H9 (cell line): ENCODE measurements at regions not wholly inside any gene's neighbourhood (a gene's known extent, or its start where the extent isn't known, plus 50 kb on each side); places are given as distances from the start of the nearest gene placed in this dataset.

Experiments used
- DNase-seq: peaks from one replicate; pipeline ENCODE4 v3.0.0-alpha.2; 2017
- H2AFZ ChIP-seq: one replicate; pipeline ENCODE4 v1.6.1; 2013; ENCODE audit warnings: mild to moderate bottlenecking, low read length, control low read depth, moderate library complexity
- H2AK5ac ChIP-seq: 2 replicates; pipeline ENCODE4 v1.6.1; 2013; ENCODE audit warnings: low read length, control low read depth, mixed read lengths; ENCODE audit not compliant: insufficient read length
- H2BK120ac ChIP-seq: one replicate; pipeline ENCODE4 v1.6.1; 2013; ENCODE audit warnings: low read depth, mild to moderate bottlenecking, low read length, control low read depth, inconsistent platforms; ENCODE audit not compliant: poor library complexity, severe bottlenecking
- H2BK12ac ChIP-seq: 2 replicates; pipeline ENCODE4 v1.6.1; 2013; ENCODE audit warnings: low read length, control low read depth, mixed read lengths, low read depth; ENCODE audit not compliant: insufficient read length
- H2BK15ac ChIP-seq: 2 replicates; pipeline ENCODE4 v1.6.1; 2013; ENCODE audit warnings: low read depth, low read length, control low read depth
- H2BK20ac ChIP-seq: one replicate; pipeline ENCODE4 v1.6.1; 2013; ENCODE audit warnings: low read depth, mild to moderate bottlenecking, low read length, control low read depth, inconsistent platforms; ENCODE audit not compliant: poor library complexity, severe bottlenecking
- H2BK5ac ChIP-seq: 2 replicates; pipeline ENCODE4 v1.6.1; 2013; ENCODE audit warnings: low read length, control low read depth, mixed read lengths; ENCODE audit not compliant: insufficient read length
- H3K14ac ChIP-seq: 2 replicates; pipeline ENCODE4 v1.6.1; 2013; ENCODE audit warnings: low read length, control low read depth; ENCODE audit not compliant: insufficient read depth
- H3K18ac ChIP-seq: 2 replicates; pipeline ENCODE4 v1.6.1; 2013; ENCODE audit warnings: low read depth, mild to moderate bottlenecking, mixed read lengths, low read length, control low read depth; ENCODE audit not compliant: insufficient read length
- H3K23ac ChIP-seq: 2 replicates; pipeline ENCODE4 v1.6.1; 2013; ENCODE audit warnings: low read length, control low read depth, mixed read lengths, low read depth; ENCODE audit not compliant: insufficient read length
- H3K23me2 ChIP-seq: 2 replicates; pipeline ENCODE4 v1.6.1; 2013; ENCODE audit warnings: low read depth, mild to moderate bottlenecking, mixed read lengths, low read length, control low read depth; ENCODE audit not compliant: insufficient read length, poor library complexity, severe bottlenecking
- H3K27ac ChIP-seq: 2 replicates; pipeline ENCODE4 v1.5.1; 2013; ENCODE audit warnings: low read length, control low read depth, mixed read lengths, low read depth; ENCODE audit not compliant: insufficient read length
- H3K27me3 ChIP-seq: 2 replicates; pipeline ENCODE4 v1.6.1; 2013; ENCODE audit warnings: low read length, control low read depth, inconsistent platforms; ENCODE audit not compliant: insufficient read depth
- H3K4ac ChIP-seq: 2 replicates; pipeline ENCODE4 v1.6.1; 2013; ENCODE audit warnings: low read depth, mild to moderate bottlenecking, control low read depth, inconsistent platforms, low read length, moderate library complexity
- H3K4me1 ChIP-seq: 2 replicates; pipeline ENCODE4 v1.6.1; 2013; ENCODE audit warnings: low read length, control low read depth, inconsistent platforms; ENCODE audit not compliant: insufficient read depth
- H3K4me2 ChIP-seq: 2 replicates; pipeline ENCODE4 v1.6.1; 2013; ENCODE audit warnings: low read length, control low read depth, mixed read lengths; ENCODE audit not compliant: insufficient read length, insufficient read depth
- H3K56ac ChIP-seq: 2 replicates; pipeline ENCODE4 v1.6.1; 2013; ENCODE audit warnings: low read depth, mild to moderate bottlenecking, mixed read lengths, low read length, control low read depth; ENCODE audit not compliant: insufficient read length
- H3K79me1 ChIP-seq: 2 replicates; pipeline ENCODE4 v1.6.1; 2013; ENCODE audit warnings: low read depth, mild to moderate bottlenecking, moderate library complexity, low read length, control low read depth, inconsistent platforms; ENCODE audit not compliant: insufficient read depth, poor library complexity, severe bottlenecking
- H3K79me2 ChIP-seq: 2 replicates; pipeline ENCODE4 v1.6.1; 2013; ENCODE audit warnings: low read length, control low read depth, inconsistent platforms; ENCODE audit not compliant: insufficient read depth
- H3K9ac ChIP-seq: 2 replicates; pipeline ENCODE4 v1.6.1; 2013; ENCODE audit warnings: low read length, control low read depth, mixed read lengths; ENCODE audit not compliant: insufficient read length; ENCODE audit errors: extremely low read depth
- H3K9me3 ChIP-seq: one replicate; pipeline ENCODE4 v1.6.1; 2013; ENCODE audit warnings: low read depth, low read length, inconsistent platforms; ENCODE audit not compliant: control insufficient read depth
- H3T11ph ChIP-seq: one replicate; pipeline ENCODE4 v1.6.1; 2013; ENCODE audit warnings: mild to moderate bottlenecking, low read length, control low read depth, inconsistent platforms
- H4K20me1 ChIP-seq: one replicate; pipeline ENCODE4 v1.6.1; 2013; ENCODE audit not compliant: control insufficient read depth, insufficient read length, insufficient read depth
- H4K5ac ChIP-seq: 2 replicates; pipeline ENCODE4 v1.6.1; 2013; ENCODE audit warnings: low read depth, mild to moderate bottlenecking, mixed read lengths, low read length, control low read depth; ENCODE audit not compliant: insufficient read length
- H4K8ac ChIP-seq: replicated peaks from 2 replicates; pipeline ENCODE4 v1.6.1; 2013; ENCODE audit warnings: low read length, control low read depth, mixed read lengths, low read depth; ENCODE audit not compliant: insufficient read length
- H4K91ac ChIP-seq: 2 replicates; pipeline ENCODE4 v1.6.1; 2013; ENCODE audit warnings: low read depth, mild to moderate bottlenecking, moderate library complexity, mixed read lengths, low read length, control low read depth; ENCODE audit not compliant: insufficient read length
- H3K27ac Mint-ChIP-seq, 3 experiments: 2 replicates in 2 of 3; 3 replicates in 1 of 3; pipeline ENCODE4 v1.8.0; 2020 to 2021; ENCODE audit warnings: mixed read lengths in 3 of 3, mild to moderate bottlenecking in 1 of 3, moderate library complexity in 1 of 3
- H3K27me3 Mint-ChIP-seq: 2 replicates; pipeline ENCODE4 v1.8.0; 2021; ENCODE audit warnings: low read depth, mild to moderate bottlenecking, moderate library complexity, mixed read lengths
- H3K36me3 Mint-ChIP-seq, 3 experiments: 2 replicates in 2 of 3; 3 replicates in 1 of 3; pipeline ENCODE4 v1.8.0; 2020 to 2021; ENCODE audit warnings: low read depth in 3 of 3, mixed read lengths in 3 of 3; ENCODE audit not compliant: insufficient read depth in 1 of 3
- H3K4me1 Mint-ChIP-seq, 2 experiments: 2 replicates each; pipeline ENCODE4 v1.8.0; 2020; ENCODE audit warnings: mixed read lengths in 2 of 2
- H3K4me3 Mint-ChIP-seq, 2 experiments: 2 replicates in 1 of 2; 3 replicates in 1 of 2; pipeline ENCODE4 v1.8.0; 2020 to 2021; ENCODE audit warnings: mild to moderate bottlenecking in 2 of 2, mixed read lengths in 2 of 2, moderate library complexity in 1 of 2
- H3K9me3 Mint-ChIP-seq, 2 experiments: 2 replicates in 1 of 2; 3 replicates in 1 of 2; pipeline ENCODE4 v1.8.0; 2020; ENCODE audit warnings: mild to moderate bottlenecking in 2 of 2, mixed read lengths in 2 of 2, moderate library complexity in 1 of 2
- CTCF ChIP-seq: fragments of 200-600 bp; sonication (generic); conservative IDR thresholded peaks from 3 replicates; pipeline ENCODE4 v1.8.0; 2021; ENCODE audit warnings: antibody characterized with exemption, mild to moderate bottlenecking
- WGBS: extraction: QIAGEN DNeasy Blood & Tissue Kit; methylation state at CpG from one replicate; pipeline ENCODE4 v1.1.7; 2013; ENCODE audit warnings: missing lambda C conversion rate, low lambda C conversion rate, mixed read lengths; ENCODE audit not compliant: insufficient read length; ENCODE audit errors: extremely low coverage; 5-methylcytosine and 5-hydroxymethylcytosine counted together

GRCh38 chr12:47373554-47374150, 293.9 kb upstream of the AMIGO2 start:
- Histone ChIP-seq H3K56ac (no peak overlapping the region), H3K18ac (no peak overlapping the region), H3K23me2 (no peaks in the 10 kb centered on the region), H3K79me2 (no peaks in the 10 kb centered on the region), H4K91ac (no peak overlapping the region), H2BK12ac (no peak overlapping the region), H2AFZ (no peak overlapping the region), H3T11ph (no peak overlapping the region), H3K4ac (no peak overlapping the region), H3K14ac (no peak overlapping the region), H4K20me1 (no peaks in the 10 kb centered on the region), H2BK120ac (no peak overlapping the region), H3K4me2 (no peak overlapping the region), H3K4me1 (no peaks in the 10 kb centered on the region), H3K9ac (no peak overlapping the region), H2BK5ac (no peak overlapping the region), H3K27me3 (no peaks in the 10 kb centered on the region), H4K5ac (no peak overlapping the region), H2BK20ac (no peak overlapping the region), H3K9me3 (no peaks in the 10 kb centered on the region), H2BK15ac (no peak overlapping the region), H3K27ac (no peak overlapping the region), H3K23ac (no peak overlapping the region), H3K79me1 (no peaks in the 10 kb centered on the region), H2AK5ac (no peak overlapping the region), H4K8ac (no peak overlapping the region)
- no peak overlapping the region for H3K4me3 Mint-ChIP-seq
- no CpG with 5 or more reads among the region's 1 CpG for WGBS
- no peaks in the 10 kb centered on the region for H3K36me3 Mint-ChIP-seq
- DNase-seq: no peak
- 0 out of 4 replicates have a peak, but pooled peaks cover 2% of the 10 kb centered on the region in 2 experiments for H3K4me1 Mint-ChIP-seq
- H3K27ac Mint-ChIP-seq: no peak overlapping the region
- H3K27me3 Mint-ChIP-seq: no peaks in the 10 kb centered on the region
- no peaks in the 10 kb centered on the region; a peak in 2 of 5 replicates for H3K9me3 Mint-ChIP-seq
- TF ChIP-seq CTCF: no peak
